ENCODE measurements at regions not wholly inside any gene's neighbourhood (a gene's known extent, or its start where the extent isn't known, plus 50 kb on each side); places are given as distances from the start of the nearest gene placed in this dataset.

DNA sequence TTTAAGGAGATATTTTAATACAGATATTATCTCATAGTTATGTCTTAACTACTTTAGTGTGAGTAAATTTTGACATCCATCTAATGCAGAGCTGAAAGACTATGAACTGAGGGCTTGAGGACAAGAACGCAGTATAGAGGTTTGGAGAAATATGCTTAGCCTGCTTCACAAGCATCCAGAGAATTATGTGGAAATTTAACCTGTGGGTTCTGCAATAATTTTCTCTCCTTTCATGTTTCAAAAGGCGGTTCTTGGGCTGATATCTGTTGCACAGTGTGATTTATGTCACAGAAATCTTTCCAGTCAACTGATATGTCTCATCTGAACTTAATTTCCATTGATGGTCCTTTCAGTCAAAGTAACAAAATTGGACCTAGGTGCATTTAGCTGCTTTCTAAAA is 371.9 kb upstream of the VRK2 start:
- Histone ChIP-seq H3K36me3 (replicated peaks) (no peaks in the 10 kb centered on the region), H3K4me3 (ENCODE audit: low read depth, low read length) (no peak overlapping the region), H3K27me3 (replicated peaks) (no peaks in the 10 kb centered on the region), H3K27ac (no peak overlapping the region)
- no peak for DNase-seq
- TF ChIP-seq, protein P1, sequence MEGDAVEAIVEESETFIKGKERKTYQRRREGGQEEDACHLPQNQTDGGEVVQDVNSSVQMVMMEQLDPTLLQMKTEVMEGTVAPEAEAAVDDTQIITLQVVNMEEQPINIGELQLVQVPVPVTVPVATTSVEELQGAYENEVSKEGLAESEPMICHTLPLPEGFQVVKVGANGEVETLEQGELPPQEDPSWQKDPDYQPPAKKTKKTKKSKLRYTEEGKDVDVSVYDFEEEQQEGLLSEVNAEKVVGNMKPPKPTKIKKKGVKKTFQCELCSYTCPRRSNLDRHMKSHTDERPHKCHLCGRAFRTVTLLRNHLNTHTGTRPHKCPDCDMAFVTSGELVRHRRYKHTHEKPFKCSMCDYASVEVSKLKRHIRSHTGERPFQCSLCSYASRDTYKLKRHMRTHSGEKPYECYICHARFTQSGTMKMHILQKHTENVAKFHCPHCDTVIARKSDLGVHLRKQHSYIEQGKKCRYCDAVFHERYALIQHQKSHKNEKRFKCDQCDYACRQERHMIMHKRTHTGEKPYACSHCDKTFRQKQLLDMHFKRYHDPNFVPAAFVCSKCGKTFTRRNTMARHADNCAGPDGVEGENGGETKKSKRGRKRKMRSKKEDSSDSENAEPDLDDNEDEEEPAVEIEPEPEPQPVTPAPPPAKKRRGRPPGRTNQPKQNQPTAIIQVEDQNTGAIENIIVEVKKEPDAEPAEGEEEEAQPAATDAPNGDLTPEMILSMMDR (IDR thresholded peaks at IDR 0.05; ENCODE audit: low read depth, low read length, missing control alignments): no peak
- in situ Hi-C loops (cut with HindIII; ENCODE audit: low pct_ligation_motif_present, low sequenced_read_pairs): no loop called here

DNA sequence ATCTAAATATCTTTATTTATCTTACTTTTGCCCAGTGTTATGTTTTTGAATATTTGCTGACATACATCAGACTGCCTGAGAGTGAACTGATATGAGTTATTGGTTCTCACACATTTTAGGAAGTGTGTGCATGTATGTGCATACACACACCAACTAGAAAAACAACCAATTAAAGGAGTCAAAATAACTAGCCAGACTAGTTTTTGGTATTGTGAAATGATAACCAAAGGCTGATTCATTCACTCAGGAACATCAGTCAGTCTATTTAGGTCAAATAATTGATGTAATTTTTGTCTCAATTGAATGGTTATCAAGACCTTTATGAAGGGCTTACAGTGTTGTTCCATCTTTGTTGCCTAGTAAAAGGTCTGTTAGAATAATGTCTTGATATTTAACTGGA is 369.3 kb upstream of the VRK2 start:
- TF ChIP-seq, protein P1 (IDR thresholded peaks at IDR 0.05; ENCODE audit: low read depth, low read length, missing control alignments): no peak
- DNase-seq: no peak
- H3K36me3 ChIP-seq (replicated peaks): no peaks in the 10 kb centered on the region
- in situ Hi-C loops (cut with HindIII; ENCODE audit: low pct_ligation_motif_present, low sequenced_read_pairs): no loop called here
- H3K27me3 ChIP-seq (replicated peaks): no peaks in the 10 kb centered on the region
- no peak overlapping the region for H3K4me3 ChIP-seq (ENCODE audit: low read depth, low read length)
- no peak overlapping the region for H3K27ac ChIP-seq

DNA sequence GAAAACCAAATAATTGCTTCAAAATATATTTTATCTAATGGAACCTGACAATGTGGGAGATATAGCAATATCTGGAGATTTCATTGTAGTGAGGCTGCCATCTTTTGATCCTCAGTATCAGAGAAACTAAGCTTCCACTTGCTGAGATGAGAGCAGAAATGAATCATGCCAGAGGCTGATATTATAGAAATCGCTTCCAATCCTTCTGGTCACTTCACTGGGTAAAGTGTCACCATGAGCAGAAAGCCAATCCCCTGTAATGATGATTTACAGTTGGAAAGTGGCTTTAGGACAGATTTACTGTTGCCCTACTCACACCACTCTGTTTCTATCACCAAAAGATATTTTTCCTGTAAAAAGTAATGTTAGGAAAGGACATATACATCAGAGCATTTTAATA is 365.0 kb upstream of the VRK2 start:
- in situ Hi-C loops (cut with HindIII; ENCODE audit: low pct_ligation_motif_present, low sequenced_read_pairs): no loop called here
- no peaks in the 10 kb centered on the region for H3K36me3 ChIP-seq (replicated peaks)
- no peak overlapping the region for H3K27ac ChIP-seq
- no peaks in the 10 kb centered on the region for H3K27me3 ChIP-seq (replicated peaks)
- DNase-seq: no peak
- TF ChIP-seq, protein P1 (IDR thresholded peaks at IDR 0.05; ENCODE audit: low read depth, low read length, missing control alignments): no peak
- no peak overlapping the region for H3K4me3 ChIP-seq (ENCODE audit: low read depth, low read length)

DNA sequence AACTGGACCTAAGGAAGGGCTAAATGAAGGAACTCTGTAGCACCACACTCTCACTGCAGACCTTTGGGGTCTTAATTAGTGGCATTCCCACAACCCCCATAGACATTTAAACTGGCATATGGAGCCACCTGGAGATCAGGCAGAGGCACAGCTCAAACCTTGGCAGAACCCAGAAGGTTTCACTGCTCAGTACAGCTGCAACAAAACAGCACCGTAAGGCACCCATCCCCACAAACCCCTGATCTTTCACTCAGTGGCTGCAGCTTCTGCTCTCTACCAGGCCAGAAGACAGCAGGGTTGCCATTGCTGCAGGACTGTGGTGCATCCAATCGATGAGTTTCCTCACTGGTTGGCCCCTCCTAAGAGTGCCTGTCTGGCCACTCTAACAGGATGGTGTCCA is 361.6 kb upstream of the VRK2 start:
- no peak for DNase-seq
- in situ Hi-C loops (cut with HindIII; ENCODE audit: low pct_ligation_motif_present, low sequenced_read_pairs): no loop called here
- no peaks in the 10 kb centered on the region for H3K27me3 ChIP-seq (replicated peaks)
- H3K27ac ChIP-seq: no peak overlapping the region
- TF ChIP-seq, protein P1 (IDR thresholded peaks at IDR 0.05; ENCODE audit: low read depth, low read length, missing control alignments): no peak
- H3K4me3 ChIP-seq (ENCODE audit: low read depth, low read length): no peak overlapping the region
- H3K36me3 ChIP-seq (replicated peaks): no peaks in the 10 kb centered on the region

DNA sequence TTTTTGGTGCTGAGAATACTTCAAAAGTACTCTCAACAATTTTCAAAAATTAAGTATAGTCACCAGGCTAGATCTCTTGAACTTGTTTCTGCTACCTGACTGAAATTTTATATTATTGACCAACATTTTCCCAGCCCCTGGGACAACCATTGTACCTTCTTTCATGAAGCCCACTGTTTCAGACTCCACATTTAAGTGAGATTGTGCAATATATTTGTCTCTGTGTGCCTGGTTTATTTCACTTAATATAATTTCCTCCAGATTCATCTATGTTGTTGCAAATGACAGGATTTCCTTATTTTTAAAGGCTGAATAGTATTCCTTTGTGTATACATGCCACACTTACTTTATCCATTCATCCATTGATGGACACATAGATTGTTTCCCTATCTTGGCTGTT is 354.2 kb upstream of the VRK2 start:
- TF ChIP-seq, protein P1 (IDR thresholded peaks at IDR 0.05; ENCODE audit: low read depth, low read length, missing control alignments): no peak
- Histone ChIP-seq H3K4me3 (ENCODE audit: low read depth, low read length) (no peak overlapping the region), H3K27me3 (replicated peaks) (no peaks in the 10 kb centered on the region), H3K27ac (no peak overlapping the region), H3K36me3 (replicated peaks) (no peaks in the 10 kb centered on the region)
- in situ Hi-C loops (cut with HindIII; ENCODE audit: low pct_ligation_motif_present, low sequenced_read_pairs): no loop called here
- no peak for DNase-seq

DNA sequence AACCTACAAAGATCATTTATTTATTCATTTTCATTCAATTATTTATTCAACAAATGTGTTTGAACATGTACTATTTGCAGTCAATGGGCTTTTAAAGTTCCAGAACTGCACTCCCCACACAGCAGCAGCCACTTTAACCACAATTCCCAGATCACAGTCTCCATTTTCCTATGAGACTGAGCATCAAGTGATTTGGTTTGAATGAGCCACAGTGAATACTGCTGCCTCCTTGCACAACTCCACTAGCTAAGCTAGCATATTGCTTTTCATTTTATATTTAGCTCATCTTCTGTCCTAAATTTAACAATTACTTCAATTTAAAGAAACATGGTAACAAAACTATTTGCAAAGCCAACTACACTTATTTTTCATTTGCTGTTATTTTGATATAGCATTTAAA is 353.4 kb upstream of the VRK2 start:
- TF ChIP-seq, protein P1 (IDR thresholded peaks at IDR 0.05; ENCODE audit: low read depth, low read length, missing control alignments): no peak
- Histone ChIP-seq H3K4me3 (ENCODE audit: low read depth, low read length) (no peak overlapping the region), H3K27ac (no peak overlapping the region), H3K27me3 (replicated peaks) (no peaks in the 10 kb centered on the region), H3K36me3 (replicated peaks) (no peaks in the 10 kb centered on the region)
- in situ Hi-C loops (cut with HindIII; ENCODE audit: low pct_ligation_motif_present, low sequenced_read_pairs): no loop called here
- DNase-seq: no peak
